ENCODE measurements at regions not wholly inside any gene's neighbourhood (a gene's known extent, or its start where the extent isn't known, plus 50 kb on each side); places are given as distances from the start of the nearest gene placed in this dataset.

GRCh38 chr6:23409531-23409930 lies 716.5 kb upstream of the NRSN1 start:
- TF ChIP-seq CTCF (IDR thresholded peaks at IDR 0.05; ENCODE audit: insufficient read depth, low read depth, low read length): no peak
- no peak for DNase-seq (ENCODE audit: low read depth)
- no peak overlapping the region for H3K4me3 ChIP-seq (ENCODE audit: low read depth, low read length)

GRCh38 chr6:23410439-23410838 lies 715.6 kb upstream of the NRSN1 start:
- TF ChIP-seq CTCF (IDR thresholded peaks at IDR 0.05; ENCODE audit: insufficient read depth, low read depth, low read length): no peak
- no peak for DNase-seq (ENCODE audit: low read depth)

GRCh38 chr6:23412770-23413169 lies 713.2 kb upstream of the NRSN1 start:
- no peak for TF ChIP-seq CTCF (IDR thresholded peaks at IDR 0.05; ENCODE audit: insufficient read depth, low read depth, low read length)
- no peak overlapping the region for H3K4me3 ChIP-seq (ENCODE audit: low read depth, low read length)
- DNase-seq (ENCODE audit: low read depth): no peak

More at GRCh38 chr6:23410439-23410838, 715.6 kb upstream of the NRSN1 start:
- no peak overlapping the region for H3K4me3 ChIP-seq (ENCODE audit: low read depth, low read length)

- TF ChIP-seq CTCF (IDR thresholded peaks at IDR 0.05; ENCODE audit: insufficient read depth, low read depth, low read length): no peak
- DNase-seq (ENCODE audit: low read depth): no peak
- H3K4me3 ChIP-seq (ENCODE audit: low read depth, low read length): no peak overlapping the region
Observed at GRCh38 chr6:23413327-23414050, 712.5 kb upstream of the NRSN1 start.

GRCh38 chr6:23414051-23414445 lies 712.0 kb upstream of the NRSN1 start:
- peak; percentile 11 for TF ChIP-seq CTCF (IDR thresholded peaks at IDR 0.05; ENCODE audit: insufficient read depth, low read depth, low read length)
- DNase-seq (ENCODE audit: low read depth): peak; percentile 23
- no peak overlapping the region for H3K4me3 ChIP-seq (ENCODE audit: low read depth, low read length)

GRCh38 chr6:23414922-23415321 lies 711.1 kb upstream of the NRSN1 start:
- no peak for TF ChIP-seq CTCF (IDR thresholded peaks at IDR 0.05; ENCODE audit: insufficient read depth, low read depth, low read length)
- H3K4me3 ChIP-seq (ENCODE audit: low read depth, low read length): no peak overlapping the region
- DNase-seq (ENCODE audit: low read depth): no peak

Measured in fibroblast of villous mesenchyme (primary cell).